ENCODE measurements at regions not wholly inside any gene's neighbourhood (a gene's known extent, or its start where the extent isn't known, plus 50 kb on each side); places are given as distances from the start of the nearest gene placed in this dataset.

- DNase-seq (ENCODE audit: low read depth), result no peak
These were observed 208.4 kb upstream of the ZMIZ1 start for GRCh38 chr10:78860260-78860914.

GRCh38 chr10:78861529-78862327, 207.0 kb upstream of the ZMIZ1 start:
- no peak for DNase-seq (ENCODE audit: low read depth)

GRCh38 chr10:78862328-78862640, 206.5 kb upstream of the ZMIZ1 start:
- DNase-seq (ENCODE audit: low read depth), result no peak

DNA sequence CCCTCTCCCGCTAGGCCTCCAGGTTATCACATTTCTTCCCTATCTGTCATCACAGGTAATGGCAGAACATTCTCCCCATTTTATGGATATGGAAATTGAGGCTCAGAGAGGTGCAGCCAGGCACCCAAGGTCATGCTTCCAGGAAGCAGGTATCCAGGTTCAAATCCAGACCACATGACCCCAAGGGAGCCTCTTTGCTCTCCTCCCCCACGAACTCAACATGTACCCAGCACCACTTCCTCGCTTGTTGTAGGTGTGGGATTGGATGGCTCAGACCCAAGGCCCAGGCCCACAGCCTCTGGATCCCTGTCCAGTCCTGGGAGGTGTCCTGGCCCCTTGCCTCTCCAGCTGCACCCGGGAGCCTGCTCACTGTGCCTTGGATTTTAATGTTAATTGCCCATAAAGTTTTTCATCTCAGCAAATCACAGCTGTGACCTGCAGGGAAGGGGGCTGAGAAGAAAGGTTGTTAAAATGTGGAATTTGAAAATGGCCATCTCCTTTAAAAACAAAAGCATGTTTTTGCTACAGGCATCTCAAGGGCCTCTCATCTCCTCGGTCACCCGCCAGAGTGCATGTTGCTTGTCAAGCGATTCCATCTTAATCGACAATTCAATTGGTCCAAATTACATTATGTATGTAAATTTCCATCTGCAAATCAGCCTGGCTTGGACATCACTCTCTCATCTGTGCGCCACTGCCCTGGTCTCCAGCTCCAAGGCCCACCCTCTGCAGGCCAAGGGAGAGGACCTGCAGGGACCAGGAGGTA, 205.4 kb upstream of the ZMIZ1 start:
- no peak for DNase-seq (ENCODE audit: low read depth)

- no peak for DNase-seq (ENCODE audit: low read depth)
These were observed 204.9 kb upstream of the ZMIZ1 start for GRCh38 chr10:78863906-78864239.

GRCh38 chr10:78864761-78865537, 203.8 kb upstream of the ZMIZ1 start:
- no peak for DNase-seq (ENCODE audit: low read depth)

DNA sequence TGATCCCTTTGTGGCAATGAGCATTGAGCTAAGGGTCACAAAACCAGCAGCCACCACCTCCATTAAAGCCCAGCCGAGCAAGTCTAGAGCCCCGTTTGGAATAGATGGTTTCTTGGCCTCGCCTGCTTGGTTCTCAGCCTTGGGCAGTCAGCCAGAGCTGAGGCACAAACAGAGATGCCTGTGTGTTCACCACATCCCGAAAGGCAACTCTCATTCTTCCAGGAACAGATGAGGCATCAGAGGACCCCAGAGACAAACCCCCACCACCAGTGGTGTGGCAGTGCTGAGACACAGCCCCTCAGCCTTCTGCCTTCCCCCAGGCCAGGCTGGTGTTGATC, 203.3 kb upstream of the ZMIZ1 start:
- no peak for DNase-seq (ENCODE audit: low read depth)

DNA sequence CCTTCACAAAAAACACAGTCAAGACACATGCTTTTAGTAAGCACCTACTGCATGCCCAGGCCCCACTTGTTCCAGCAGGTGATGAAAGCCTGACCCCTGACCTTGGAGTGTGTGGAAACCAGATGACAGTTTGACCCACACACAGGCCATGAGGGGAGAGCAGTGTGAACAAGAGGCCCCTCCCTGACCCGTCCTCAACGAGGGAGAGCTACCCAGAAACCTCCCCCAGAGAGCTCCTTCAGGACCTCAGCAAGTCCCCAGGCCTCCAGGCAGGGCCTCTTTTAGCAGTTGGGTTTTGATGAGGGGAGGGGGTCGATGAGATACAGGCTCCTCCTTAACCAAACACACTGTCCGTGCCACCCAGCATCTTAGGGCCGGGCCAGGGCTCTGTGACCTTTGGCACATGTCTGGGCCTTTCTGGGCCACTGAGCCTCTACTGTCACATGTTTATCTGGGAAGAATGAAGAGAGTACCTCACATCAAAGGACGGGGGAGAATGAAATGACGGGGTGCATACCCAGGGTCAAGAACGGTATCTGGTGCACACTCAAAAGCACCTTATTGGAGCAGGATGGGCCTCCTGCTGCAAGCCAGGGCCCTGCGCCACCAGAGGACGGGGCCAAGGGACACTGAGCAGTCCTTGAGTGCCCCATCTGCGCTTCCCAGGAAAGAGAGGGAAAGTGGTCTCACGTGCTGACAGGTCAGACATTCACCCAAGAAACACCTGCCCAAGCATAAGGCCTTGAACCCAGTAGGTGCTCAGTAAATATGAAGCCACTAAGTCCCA, 202.6 kb upstream of the ZMIZ1 start:
- no peak for DNase-seq (ENCODE audit: low read depth)

DNA sequence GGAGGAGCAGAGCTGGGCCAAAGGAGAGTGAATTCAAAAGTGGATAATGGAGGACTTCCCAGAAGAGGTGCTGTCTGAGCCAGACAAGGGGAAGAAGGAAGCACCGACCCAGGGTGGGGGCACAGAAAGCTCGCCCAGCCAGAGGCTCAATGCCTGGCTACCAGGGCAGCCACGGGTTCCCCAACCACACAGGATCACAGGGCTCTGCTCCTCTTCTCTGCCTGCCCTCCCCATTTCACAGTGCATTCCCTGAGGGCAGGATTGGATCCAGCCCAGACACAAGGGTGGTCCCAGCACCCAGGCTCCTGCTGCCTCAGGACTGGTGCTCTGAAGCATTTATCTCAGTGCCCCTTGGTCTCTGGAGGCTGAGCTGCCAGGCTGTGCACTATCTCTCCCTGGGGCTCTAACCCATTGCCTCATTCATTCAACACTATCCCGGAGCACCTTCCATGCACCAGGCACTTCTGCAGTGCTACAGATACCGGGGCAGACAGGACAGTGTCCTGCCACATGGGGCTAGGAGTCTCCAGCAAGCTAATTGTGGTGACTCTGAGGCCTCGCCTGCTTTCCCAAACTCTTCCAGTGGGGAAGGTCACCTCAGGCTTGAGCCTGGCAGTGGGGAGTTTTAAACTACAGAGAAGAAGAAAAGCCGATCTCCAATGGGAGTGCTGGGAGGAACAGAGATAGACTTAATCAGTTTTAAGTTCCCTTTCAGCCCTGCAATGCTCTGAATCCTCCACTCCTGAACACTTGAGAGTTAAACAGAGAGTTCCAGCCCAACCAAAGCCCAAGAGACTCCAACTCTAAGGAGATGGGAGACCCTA, 201.8 kb upstream of the ZMIZ1 start:
- no peak for DNase-seq (ENCODE audit: low read depth)

GRCh38 chr10:78867555-78867939, 201.2 kb upstream of the ZMIZ1 start:
- no peak for DNase-seq (ENCODE audit: low read depth)

GRCh38 chr10:78868048-78868447, 200.7 kb upstream of the ZMIZ1 start:
- no peak for DNase-seq (ENCODE audit: low read depth)

GRCh38 chr10:78868456-78868855, 200.3 kb upstream of the ZMIZ1 start:
- DNase-seq (ENCODE audit: low read depth), result no peak

DNA sequence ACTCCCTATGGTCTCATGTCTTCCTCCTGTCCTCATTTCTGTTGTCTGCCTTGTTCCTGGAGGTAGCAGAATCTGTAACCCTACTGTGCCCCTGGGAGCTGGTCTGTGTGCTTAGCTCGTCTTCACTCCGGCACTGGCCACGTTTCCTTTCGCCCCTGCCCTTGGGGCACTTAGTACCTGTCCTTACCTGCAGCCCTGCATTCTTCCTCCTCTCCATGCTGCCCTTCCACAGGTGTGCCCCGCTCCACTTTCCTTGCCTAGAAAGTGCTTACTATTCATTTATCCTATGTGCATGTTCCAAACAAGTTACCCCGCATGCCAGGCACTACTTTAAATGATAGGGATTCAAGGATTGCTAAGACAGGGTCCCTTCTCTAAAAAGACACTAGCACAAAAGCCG, 199.9 kb upstream of the ZMIZ1 start:
- DNase-seq (ENCODE audit: low read depth), result no peak

DNA sequence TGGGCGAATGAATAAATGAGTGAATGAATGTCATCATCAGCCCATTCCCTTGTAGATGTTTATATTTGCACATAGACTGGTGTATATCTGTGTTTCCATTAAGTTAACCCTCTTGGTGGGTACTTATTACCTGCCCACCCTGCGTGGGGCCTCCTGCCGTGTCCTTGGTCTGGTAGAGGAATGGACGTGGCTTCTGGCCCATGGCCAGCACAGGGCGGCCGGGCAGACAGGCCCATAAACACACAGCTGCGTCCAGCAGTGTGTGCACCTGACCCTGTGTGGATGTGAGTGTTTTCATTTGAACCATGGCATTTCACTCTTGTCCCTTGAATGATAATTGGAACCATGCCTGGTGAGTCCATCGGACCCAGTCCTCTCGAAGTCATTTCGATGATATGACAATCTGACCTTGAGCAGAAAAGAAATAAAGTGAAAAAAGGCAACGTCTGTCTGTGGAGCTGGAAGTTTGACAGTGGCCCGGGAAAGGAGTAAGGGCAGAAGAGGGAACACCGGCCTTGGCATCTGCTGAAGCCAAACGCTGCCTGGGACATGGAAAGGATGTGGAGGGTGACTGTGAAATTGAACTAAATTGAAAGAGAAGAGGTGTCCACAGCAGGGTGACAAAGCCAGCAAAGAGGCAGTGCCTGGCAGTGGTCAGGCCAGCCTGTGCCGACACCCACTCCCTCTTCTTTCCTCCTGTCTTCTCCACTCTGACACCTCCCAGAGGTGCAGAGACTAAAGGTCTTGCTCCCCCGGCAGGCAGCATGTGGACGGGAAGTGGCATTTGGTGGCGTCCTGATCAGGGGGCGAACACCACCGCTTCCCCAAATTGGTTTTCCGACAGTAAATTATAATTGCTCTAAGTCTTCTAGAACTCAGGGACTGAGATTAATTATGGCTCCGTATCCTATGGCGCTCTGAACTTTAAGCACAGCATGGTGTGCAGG, 199.0 kb upstream of the ZMIZ1 start:
- no peak for DNase-seq (ENCODE audit: low read depth)

- no peak for DNase-seq (ENCODE audit: low read depth)
These were observed 198.3 kb upstream of the ZMIZ1 start for GRCh38 chr10:78870458-78870857.

GRCh38 chr10:78871796-78872195, 197.0 kb upstream of the ZMIZ1 start:
- DNase-seq (ENCODE audit: low read depth), result no peak

- DNase-seq (ENCODE audit: low read depth), result no peak
These were observed 195.4 kb upstream of the ZMIZ1 start for GRCh38 chr10:78873413-78873812.

DNA sequence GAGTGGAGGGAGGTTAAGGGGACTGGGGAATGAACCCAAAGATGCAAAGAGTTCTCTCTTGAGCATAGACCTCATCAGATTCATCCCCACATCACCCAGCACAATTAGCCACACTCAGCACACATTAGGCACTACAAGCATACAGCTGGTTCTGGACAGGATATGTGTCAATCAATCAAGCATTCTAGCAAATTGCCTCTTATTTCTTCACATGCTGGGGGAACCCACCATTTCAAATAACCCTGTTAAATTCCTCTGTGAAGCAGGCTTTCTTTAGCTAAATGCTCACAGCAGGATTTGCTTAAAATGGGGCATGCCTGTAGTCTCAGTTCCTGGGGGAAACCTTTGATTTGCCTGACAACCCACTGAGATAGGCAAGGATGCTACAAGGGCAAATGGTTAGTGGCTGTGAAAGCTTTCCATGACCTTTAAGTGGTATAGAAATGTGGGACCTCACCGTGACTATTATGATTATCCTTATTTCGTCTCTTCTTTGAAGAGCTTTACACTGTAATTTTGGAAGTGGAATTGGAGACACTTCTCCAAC, 193.4 kb upstream of the ZMIZ1 start:
- no peak for DNase-seq (ENCODE audit: low read depth)

GRCh38 chr10:78875932-78876331, 192.8 kb upstream of the ZMIZ1 start:
- no peak for DNase-seq (ENCODE audit: low read depth)

- DNase-seq (ENCODE audit: low read depth), result no peak
These were observed 192.3 kb upstream of the ZMIZ1 start for GRCh38 chr10:78876449-78876848.

Data from activated T-cell treated with anti-CD3 and anti-CD28 coated beads for 48 hours (primary cell).